Urinary bladder (tissue), 3 donors: ENCODE measurements at regions not wholly inside any gene's neighbourhood (a gene's known extent, or its start where the extent isn't known, plus 50 kb on each side); places are given as distances from the start of the nearest gene placed in this dataset.
"Not testable (repeated sequence)": the region's sequence is repeated elsewhere in the genome, so short reads cannot be mapped to it uniquely, and the experiment has no call there.

ENCODE experiments used
- DNase-seq: peaks from one replicate; pipeline ENCODE4 v3.0.0-alpha.2; 2015; ENCODE audit errors: extremely low spot score
- H3K27ac ChIP-seq: one replicate; pipeline ENCODE4 v1.5.1; 2013; ENCODE audit warnings: low read depth, mild to moderate bottlenecking, moderate library complexity
- H3K36me3 ChIP-seq: one replicate; pipeline ENCODE4 v1.6.1; 2013; ENCODE audit warnings: mild to moderate bottlenecking, moderate library complexity; ENCODE audit not compliant: insufficient read depth
- H3K4me1 ChIP-seq: one replicate; pipeline ENCODE4 v1.6.1; 2013; ENCODE audit warnings: mild to moderate bottlenecking, moderate library complexity; ENCODE audit not compliant: insufficient read depth
- H3K4me3 ChIP-seq: one replicate; pipeline ENCODE4 v1.5.1; 2013; ENCODE audit warnings: low read depth, low read length
- WGBS: extraction: QIAGEN DNeasy Blood & Tissue Kit; methylation state at CpG from one replicate; pipeline ENCODE4 v1.1.7; 2013; 5-methylcytosine and 5-hydroxymethylcytosine counted together
- donor health status: healthy with polysubstance abuse.
- donor health status: healthy.

- Histone ChIP-seq H3K4me3 (no peak overlapping the region), H3K36me3 (no peaks in the 10 kb centered on the region), H3K4me1 (no peaks in the 10 kb centered on the region), H3K27ac (no peak overlapping the region)
- DNase-seq = no peak
- 87% methylated on average over 4 of the region's 4 CpGs for WGBS
Observed at GRCh38 chr2:134052173-134052572, 201.7 kb upstream of the MGAT5 start.

- H3K36me3 ChIP-seq = no peaks in the 10 kb centered on the region
- H3K27ac ChIP-seq = no peak overlapping the region
- no peak overlapping the region for H3K4me3 ChIP-seq
- H3K4me1 ChIP-seq = no peaks in the 10 kb centered on the region
- 82% methylated on average over 2 of the region's 2 CpGs for WGBS
- no peak for DNase-seq
Observed at GRCh38 chr2:134056173-134056572, 197.7 kb upstream of the MGAT5 start.

- 83% methylated on average over 8 of the region's 8 CpGs for WGBS
- H3K27ac ChIP-seq, DNase-seq, H3K4me3 ChIP-seq, H3K36me3 ChIP-seq, H3K4me1 ChIP-seq: not testable (repeated sequence)
Observed at GRCh38 chr2:134061066-134061465, 192.8 kb upstream of the MGAT5 start.

- H3K4me3 ChIP-seq, H3K36me3 ChIP-seq, DNase-seq, H3K27ac ChIP-seq, H3K4me1 ChIP-seq: not testable (repeated sequence)
- 66% methylated on average over 3 of the region's 3 CpGs for WGBS
Observed at GRCh38 chr2:134062235-134062634, 191.6 kb upstream of the MGAT5 start.

- WGBS = 93% methylated on average over 27 of the region's 27 CpGs
- not testable (repeated sequence) for H3K4me3 ChIP-seq, H3K4me1 ChIP-seq, H3K27ac ChIP-seq, DNase-seq, H3K36me3 ChIP-seq
Observed at GRCh38 chr2:134063916-134064315, 190.0 kb upstream of the MGAT5 start.

GRCh38 chr2:134070281-134070741, 183.6 kb upstream of the MGAT5 start:
- no peak for DNase-seq
- no peak overlapping the region for H3K27ac ChIP-seq
- H3K4me1 ChIP-seq = no peaks in the 10 kb centered on the region
- no peak overlapping the region for H3K4me3 ChIP-seq
- WGBS = 85% methylated on average over 6 of the region's 6 CpGs
- no peaks in the 10 kb centered on the region for H3K36me3 ChIP-seq

GRCh38 chr2:134072341-134072740, 181.5 kb upstream of the MGAT5 start:
- DNase-seq = no peak
- no peak overlapping the region for H3K27ac ChIP-seq
- H3K36me3 ChIP-seq = no peaks in the 10 kb centered on the region
- H3K4me3 ChIP-seq = no peak overlapping the region
- WGBS = 63% methylated on average over 1 of the region's 1 CpG
- H3K4me1 ChIP-seq = no peaks in the 10 kb centered on the region

GRCh38 chr2:134073023-134073422, 180.8 kb upstream of the MGAT5 start:
- Histone ChIP-seq H3K4me1 (no peaks in the 10 kb centered on the region), H3K36me3 (no peaks in the 10 kb centered on the region), H3K4me3 (no peak overlapping the region), H3K27ac (no peak overlapping the region)
- 48% methylated on average over 2 of the region's 2 CpGs for WGBS
- DNase-seq = no peak

GRCh38 chr2:134074619-134075018, 179.3 kb upstream of the MGAT5 start:
- Histone ChIP-seq H3K27ac (no peak overlapping the region), H3K4me3 (no peak overlapping the region), H3K36me3 (no peaks in the 10 kb centered on the region), H3K4me1 (no peaks in the 10 kb centered on the region)
- DNase-seq = no peak
- WGBS = 74% methylated on average over 7 of the region's 7 CpGs

GRCh38 chr2:134075204-134075603, 178.7 kb upstream of the MGAT5 start:
- Histone ChIP-seq H3K36me3 (no peaks in the 10 kb centered on the region), H3K4me3 (no peak overlapping the region), H3K27ac (no peak overlapping the region), H3K4me1 (no peaks in the 10 kb centered on the region)
- DNase-seq = no peak
- WGBS = 93% methylated on average over 4 of the region's 4 CpGs

- Histone ChIP-seq H3K27ac (no peak overlapping the region), H3K4me3 (no peak overlapping the region), H3K4me1 (no peaks in the 10 kb centered on the region), H3K36me3 (no peaks in the 10 kb centered on the region)
- WGBS = 5% methylated on average over 1 of the region's 1 CpG
- no peak for DNase-seq
Observed at GRCh38 chr2:134078354-134078753, 175.5 kb upstream of the MGAT5 start.

- no peak for DNase-seq
- Histone ChIP-seq H3K36me3 (no peaks in the 10 kb centered on the region), H3K4me1 (no peaks in the 10 kb centered on the region), H3K4me3 (no peak overlapping the region), H3K27ac (no peak overlapping the region)
- WGBS = 96% methylated on average over 4 of the region's 4 CpGs
Observed at GRCh38 chr2:134079373-134079772, 174.5 kb upstream of the MGAT5 start.

- H3K4me1 ChIP-seq = no peaks in the 10 kb centered on the region
- H3K36me3 ChIP-seq = no peaks in the 10 kb centered on the region
- DNase-seq = no peak
- no peak overlapping the region for H3K27ac ChIP-seq
- 75% methylated on average over 7 of the region's 7 CpGs for WGBS
- no peak overlapping the region for H3K4me3 ChIP-seq
Observed at GRCh38 chr2:134080386-134081089, 173.3 kb upstream of the MGAT5 start.

- no peaks in the 10 kb centered on the region for H3K36me3 ChIP-seq
- no peak overlapping the region for H3K27ac ChIP-seq
- WGBS = 84% methylated on average over 8 of the region's 8 CpGs
- H3K4me3 ChIP-seq = no peak overlapping the region
- no peak for DNase-seq
- H3K4me1 ChIP-seq = no peaks in the 10 kb centered on the region
Observed at GRCh38 chr2:134081238-134081938, 172.5 kb upstream of the MGAT5 start.
